ENCODE measurements at regions not wholly inside any gene's neighbourhood (a gene's known extent, or its start where the extent isn't known, plus 50 kb on each side); places are given as distances from the start of the nearest gene placed in this dataset.

DNA sequence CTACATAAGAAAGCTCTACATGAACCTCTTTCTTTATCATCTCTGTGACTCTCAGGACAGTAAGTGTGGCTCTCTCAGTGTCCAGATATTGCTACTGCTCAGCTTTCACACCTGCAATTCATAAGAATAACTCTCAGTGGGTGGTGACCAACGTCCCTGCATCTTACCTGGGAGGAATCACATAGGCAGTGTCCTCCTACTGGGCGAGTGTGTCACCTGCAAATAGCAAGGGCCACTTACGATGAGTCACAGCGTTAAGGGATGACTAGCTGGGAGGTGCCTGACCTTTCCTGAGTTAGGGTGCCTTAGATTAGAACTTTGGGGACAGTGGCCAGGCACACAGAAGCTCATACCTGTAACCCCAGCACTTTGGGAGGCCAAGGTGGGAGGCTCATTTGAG is 90.8 kb upstream of the C3orf80 start:
- Histone ChIP-seq H3K27me3 (replicated peaks in 2 of 5; ENCODE audit: control insufficient read depth in 4 of 5, insufficient read depth in 5 of 5, low read length in 4 of 5) (no peaks in the 10 kb centered on the region), H3K9me3 (ENCODE audit: control extremely low read depth in 1 of 5, control insufficient read depth in 4 of 5, insufficient read depth in 2 of 5, low read depth in 1 of 5, low read length in 4 of 5) (no peaks in the 10 kb centered on the region), H3K4me1 (ENCODE audit: control extremely low read depth in 1 of 4, control insufficient read depth in 4 of 4, insufficient read depth in 4 of 4, low read length in 3 of 4) (peaks cover 0 to 51% (median 32%) of the 10 kb centered on the region in 4 experiments), H3K27ac (ENCODE audit: insufficient read depth in 1 of 2, low read depth in 1 of 2, low read length in 2 of 2, poor library complexity in 1 of 2, severe bottlenecking in 2 of 2) (no peak overlapping the region), H3K36me3 (ENCODE audit: control insufficient read depth in 4 of 4, insufficient read depth in 4 of 4, low read length in 3 of 4) (no peaks in the 10 kb centered on the region), H3K4me3 (ENCODE audit: control insufficient read depth in 1 of 7, extremely low read depth in 1 of 7, insufficient read depth in 4 of 7, low read depth in 2 of 7, low read length in 6 of 7) (no peak overlapping the region)
- WGBS (ENCODE audit: insufficient coverage) = 98% methylated on average over 4 of the region's 4 CpGs
- peak in 1 of 3 donors; percentile 37 for DNase-seq
- ChIA-PET POLR2A (no interaction called here), CTCF (interaction anchor here (1.0 to 3.1 kb wide), 17 partner anchors 9 to 316 kb away, joined by 3 to 25 read pairs (median 4); no protein-coding TSS in a partner anchor)

DNA sequence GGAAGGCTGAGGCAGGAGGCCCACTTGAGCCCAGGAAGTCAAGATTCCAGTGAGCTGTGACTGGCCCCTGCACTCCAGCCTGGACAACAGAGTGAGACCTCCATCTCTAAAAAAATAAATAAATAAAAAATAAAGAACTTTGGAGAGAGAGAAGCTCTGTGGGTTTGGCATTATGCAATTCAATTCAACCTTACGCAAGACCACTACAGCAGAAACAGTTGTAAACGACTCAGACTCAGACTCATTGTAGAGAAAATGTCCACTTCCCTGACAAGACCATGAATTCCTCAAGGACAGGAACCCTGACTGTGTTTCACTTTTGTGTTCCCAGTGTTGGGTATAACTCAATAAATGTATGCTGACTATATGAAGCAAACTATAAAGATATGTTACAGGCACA is 90.3 kb upstream of the C3orf80 start:
- ChIA-PET CTCF (interaction anchor here (0.5 to 3.1 kb wide), 10 partner anchors 10 to 207 kb away, joined by 3 to 15 read pairs (median 6); no protein-coding TSS in a partner anchor), POLR2A (no interaction called here)
- 20% methylated on average over 2 of the region's 2 CpGs for WGBS (ENCODE audit: insufficient coverage)
- no peaks in the 10 kb centered on the region for H3K27me3 ChIP-seq (replicated peaks in 2 of 5; ENCODE audit: control insufficient read depth in 4 of 5, insufficient read depth in 5 of 5, low read length in 4 of 5)
- peak overlapping the region in 1 of 7 experiments; percentile 18 for H3K4me3 ChIP-seq (ENCODE audit: control insufficient read depth in 1 of 7, extremely low read depth in 1 of 7, insufficient read depth in 4 of 7, low read depth in 2 of 7, low read length in 6 of 7)
- H3K36me3 ChIP-seq (ENCODE audit: control insufficient read depth in 4 of 4, insufficient read depth in 4 of 4, low read length in 3 of 4) = no peaks in the 10 kb centered on the region
- DNase-seq = peak; percentile 54 to 85 (median 81)
- peaks cover 0 to 46% (median 28%) of the 10 kb centered on the region in 4 experiments for H3K4me1 ChIP-seq (ENCODE audit: control extremely low read depth in 1 of 4, control insufficient read depth in 4 of 4, insufficient read depth in 4 of 4, low read length in 3 of 4)
- no peaks in the 10 kb centered on the region for H3K9me3 ChIP-seq (ENCODE audit: control extremely low read depth in 1 of 5, control insufficient read depth in 4 of 5, insufficient read depth in 2 of 5, low read depth in 1 of 5, low read length in 4 of 5)
- H3K27ac ChIP-seq (ENCODE audit: insufficient read depth in 1 of 2, low read depth in 1 of 2, low read length in 2 of 2, poor library complexity in 1 of 2, severe bottlenecking in 2 of 2) = no peak overlapping the region

DNA sequence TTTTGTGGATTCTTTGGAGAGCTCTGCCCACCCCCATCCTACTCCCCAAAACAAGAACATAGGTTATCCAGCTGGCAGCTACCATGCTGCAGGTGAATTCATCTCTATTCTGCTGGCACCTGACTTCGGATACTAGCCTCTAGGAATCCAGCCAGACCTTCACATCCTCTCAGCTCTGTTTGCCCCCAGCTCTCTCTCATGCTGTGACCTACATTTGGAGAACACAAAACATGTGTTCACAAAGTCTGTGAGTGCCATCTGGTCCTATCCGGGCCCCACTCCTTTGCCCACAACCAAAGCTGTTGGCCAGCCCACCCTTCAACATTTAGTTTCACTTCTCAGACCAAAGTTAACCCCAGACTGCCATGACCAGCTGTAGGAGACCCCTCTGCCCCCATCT is 89.4 kb upstream of the C3orf80 start:
- H3K27ac ChIP-seq (ENCODE audit: insufficient read depth in 1 of 2, low read depth in 1 of 2, low read length in 2 of 2, poor library complexity in 1 of 2, severe bottlenecking in 2 of 2) = no peak overlapping the region
- H3K9me3 ChIP-seq (ENCODE audit: control extremely low read depth in 1 of 5, control insufficient read depth in 4 of 5, insufficient read depth in 2 of 5, low read depth in 1 of 5, low read length in 4 of 5) = no peaks in the 10 kb centered on the region
- no peak overlapping the region for H3K4me3 ChIP-seq (ENCODE audit: control insufficient read depth in 1 of 7, extremely low read depth in 1 of 7, insufficient read depth in 4 of 7, low read depth in 2 of 7, low read length in 6 of 7)
- DNase-seq = peak; percentile 9 to 78 (median 71)
- POLR2A ChIA-PET = no interaction called here
- no peaks in the 10 kb centered on the region for H3K36me3 ChIP-seq (ENCODE audit: control insufficient read depth in 4 of 4, insufficient read depth in 4 of 4, low read length in 3 of 4)
- CTCF ChIA-PET = interaction anchor here (1.1 to 3.1 kb wide), 6 partner anchors 27 to 147 kb away, joined by 3 to 11 read pairs (median 5); partner anchors contain the start of gene IL12A
- no peaks in the 10 kb centered on the region for H3K27me3 ChIP-seq (replicated peaks in 2 of 5; ENCODE audit: control insufficient read depth in 4 of 5, insufficient read depth in 5 of 5, low read length in 4 of 5)
- H3K4me1 ChIP-seq (ENCODE audit: control extremely low read depth in 1 of 4, control insufficient read depth in 4 of 4, insufficient read depth in 4 of 4, low read length in 3 of 4) = peaks cover 0 to 43% (median 27%) of the 10 kb centered on the region in 4 experiments
- WGBS (ENCODE audit: insufficient coverage) = 14% methylated on average over 2 of the region's 2 CpGs

DNA sequence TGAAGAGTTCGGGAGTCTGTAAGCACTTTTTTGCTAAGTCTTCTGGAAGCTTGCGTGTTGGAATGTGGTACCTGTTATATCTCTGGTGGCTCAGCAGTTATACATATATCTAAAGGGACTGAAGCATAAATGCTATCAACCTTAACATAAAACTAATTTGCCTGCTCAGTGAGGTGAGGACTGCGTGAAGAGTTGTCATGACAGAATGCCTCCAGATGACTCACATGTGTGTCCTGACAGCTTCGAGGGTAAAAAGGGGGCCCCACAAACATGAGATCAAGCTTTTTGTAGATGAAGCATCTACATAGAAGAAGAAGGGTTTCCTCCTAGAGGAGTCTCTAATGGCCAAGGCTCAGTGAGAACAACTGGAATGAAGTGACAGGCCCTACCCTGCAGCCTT is 88.8 kb upstream of the C3orf80 start:
- Histone ChIP-seq H3K9me3 (ENCODE audit: control extremely low read depth in 1 of 5, control insufficient read depth in 4 of 5, insufficient read depth in 2 of 5, low read depth in 1 of 5, low read length in 4 of 5) (no peaks in the 10 kb centered on the region), H3K4me1 (ENCODE audit: control extremely low read depth in 1 of 4, control insufficient read depth in 4 of 4, insufficient read depth in 4 of 4, low read length in 3 of 4) (peaks cover 0 to 43% (median 27%) of the 10 kb centered on the region in 4 experiments), H3K27ac (ENCODE audit: insufficient read depth in 1 of 2, low read depth in 1 of 2, low read length in 2 of 2, poor library complexity in 1 of 2, severe bottlenecking in 2 of 2) (no peak overlapping the region), H3K36me3 (ENCODE audit: control insufficient read depth in 4 of 4, insufficient read depth in 4 of 4, low read length in 3 of 4) (no peaks in the 10 kb centered on the region), H3K27me3 (replicated peaks in 2 of 5; ENCODE audit: control insufficient read depth in 4 of 5, insufficient read depth in 5 of 5, low read length in 4 of 5) (no peaks in the 10 kb centered on the region), H3K4me3 (ENCODE audit: control insufficient read depth in 1 of 7, extremely low read depth in 1 of 7, insufficient read depth in 4 of 7, low read depth in 2 of 7, low read length in 6 of 7) (no peak overlapping the region)
- ChIA-PET POLR2A (no interaction called here), CTCF (interaction anchor here (1.1 to 3.1 kb wide), 6 partner anchors 27 to 148 kb away, joined by 3 to 11 read pairs (median 5); partner anchors contain the start of gene IL12A)
- WGBS (ENCODE audit: insufficient coverage) = 83% methylated on average over 1 of the region's 4 CpGs
- peak in 2 of 3 donors; percentile 46 to 58 for DNase-seq

DNA sequence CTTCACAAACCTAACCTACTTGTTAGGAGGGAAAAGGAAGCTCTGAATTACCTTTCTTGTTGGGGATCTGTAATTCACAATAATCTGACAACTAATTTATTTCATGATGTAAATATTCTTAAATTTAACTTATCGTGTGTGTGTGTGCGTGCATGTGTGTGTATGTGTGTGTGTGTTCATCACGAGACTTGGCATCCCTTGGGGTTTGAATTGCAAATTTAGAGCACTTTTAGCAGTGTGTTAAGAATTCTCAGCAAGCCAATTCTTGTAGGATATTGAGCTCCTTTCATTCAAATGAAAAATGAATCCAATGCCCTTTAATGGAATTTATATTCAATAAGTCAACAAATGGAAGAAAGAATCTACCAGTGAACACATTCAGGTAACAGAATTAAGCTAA is 85.9 kb upstream of the C3orf80 start:
- Histone ChIP-seq H3K9me3 (ENCODE audit: control extremely low read depth in 1 of 5, control insufficient read depth in 4 of 5, insufficient read depth in 2 of 5, low read depth in 1 of 5, low read length in 4 of 5) (peaks cover 0 to 9% (median 0%) of the 10 kb centered on the region in 5 experiments), H3K27ac (ENCODE audit: insufficient read depth in 1 of 2, low read depth in 1 of 2, low read length in 2 of 2, poor library complexity in 1 of 2, severe bottlenecking in 2 of 2) (no peak overlapping the region), H3K36me3 (ENCODE audit: control insufficient read depth in 4 of 4, insufficient read depth in 4 of 4, low read length in 3 of 4) (no peaks in the 10 kb centered on the region), H3K4me1 (ENCODE audit: control extremely low read depth in 1 of 4, control insufficient read depth in 4 of 4, insufficient read depth in 4 of 4, low read length in 3 of 4) (peaks cover 0 to 36% (median 24%) of the 10 kb centered on the region in 4 experiments), H3K4me3 (ENCODE audit: control insufficient read depth in 1 of 7, extremely low read depth in 1 of 7, insufficient read depth in 4 of 7, low read depth in 2 of 7, low read length in 6 of 7) (no peak overlapping the region), H3K27me3 (replicated peaks in 2 of 5; ENCODE audit: control insufficient read depth in 4 of 5, insufficient read depth in 5 of 5, low read length in 4 of 5) (no peaks in the 10 kb centered on the region)
- no peak for DNase-seq
- CTCF ChIA-PET = interaction anchor here (0.7 to 2.6 kb wide), 4 partner anchors 13 to 255 kb away, joined by 3 to 10 read pairs (median 3); no protein-coding TSS in a partner anchor
- POLR2A ChIA-PET = no interaction called here
- WGBS (ENCODE audit: insufficient coverage) = no CpG with 5 or more reads among the region's 3 CpGs

DNA sequence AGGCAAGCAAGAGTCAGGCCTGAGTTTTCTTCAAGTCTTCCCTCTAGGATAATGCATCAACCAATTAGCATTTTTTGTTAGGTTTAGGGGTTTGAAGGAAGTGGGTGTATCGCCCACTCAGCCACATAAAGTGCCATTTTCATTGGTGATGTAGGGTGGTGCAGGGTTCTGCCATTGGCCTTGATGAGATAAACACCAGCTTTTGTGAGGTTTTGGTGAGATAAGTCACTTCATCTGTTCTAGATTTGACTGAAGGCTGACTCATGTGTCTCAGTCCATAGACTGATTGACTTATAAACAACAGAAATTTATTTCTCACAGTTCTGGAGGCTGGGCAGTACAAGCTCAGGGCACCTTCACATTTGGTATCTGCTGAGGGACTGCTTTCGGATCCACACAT is 84.5 kb upstream of the C3orf80 start:
- H3K27ac ChIP-seq (ENCODE audit: insufficient read depth in 1 of 2, low read depth in 1 of 2, low read length in 2 of 2, poor library complexity in 1 of 2, severe bottlenecking in 2 of 2) = no peak overlapping the region
- peak in 1 of 3 donors; percentile 16 for DNase-seq
- 100% methylated on average over 1 of the region's 2 CpGs for WGBS (ENCODE audit: insufficient coverage)
- CTCF ChIA-PET = interaction anchor here (2.6 kb wide), 1 partner anchor 109 kb away, joined by 10 read pairs; no protein-coding TSS in a partner anchor
- no peaks in the 10 kb centered on the region for H3K27me3 ChIP-seq (replicated peaks in 2 of 5; ENCODE audit: control insufficient read depth in 4 of 5, insufficient read depth in 5 of 5, low read length in 4 of 5)
- POLR2A ChIA-PET = no interaction called here
- H3K9me3 ChIP-seq (ENCODE audit: control extremely low read depth in 1 of 5, control insufficient read depth in 4 of 5, insufficient read depth in 2 of 5, low read depth in 1 of 5, low read length in 4 of 5) = peaks cover 0 to 9% (median 0%) of the 10 kb centered on the region in 5 experiments
- H3K36me3 ChIP-seq (ENCODE audit: control insufficient read depth in 4 of 4, insufficient read depth in 4 of 4, low read length in 3 of 4) = no peaks in the 10 kb centered on the region
- H3K4me3 ChIP-seq (ENCODE audit: control insufficient read depth in 1 of 7, extremely low read depth in 1 of 7, insufficient read depth in 4 of 7, low read depth in 2 of 7, low read length in 6 of 7) = no peak overlapping the region
- H3K4me1 ChIP-seq (ENCODE audit: control extremely low read depth in 1 of 4, control insufficient read depth in 4 of 4, insufficient read depth in 4 of 4, low read length in 3 of 4) = peaks cover 0 to 22% (median 12%) of the 10 kb centered on the region in 4 experiments

DNA sequence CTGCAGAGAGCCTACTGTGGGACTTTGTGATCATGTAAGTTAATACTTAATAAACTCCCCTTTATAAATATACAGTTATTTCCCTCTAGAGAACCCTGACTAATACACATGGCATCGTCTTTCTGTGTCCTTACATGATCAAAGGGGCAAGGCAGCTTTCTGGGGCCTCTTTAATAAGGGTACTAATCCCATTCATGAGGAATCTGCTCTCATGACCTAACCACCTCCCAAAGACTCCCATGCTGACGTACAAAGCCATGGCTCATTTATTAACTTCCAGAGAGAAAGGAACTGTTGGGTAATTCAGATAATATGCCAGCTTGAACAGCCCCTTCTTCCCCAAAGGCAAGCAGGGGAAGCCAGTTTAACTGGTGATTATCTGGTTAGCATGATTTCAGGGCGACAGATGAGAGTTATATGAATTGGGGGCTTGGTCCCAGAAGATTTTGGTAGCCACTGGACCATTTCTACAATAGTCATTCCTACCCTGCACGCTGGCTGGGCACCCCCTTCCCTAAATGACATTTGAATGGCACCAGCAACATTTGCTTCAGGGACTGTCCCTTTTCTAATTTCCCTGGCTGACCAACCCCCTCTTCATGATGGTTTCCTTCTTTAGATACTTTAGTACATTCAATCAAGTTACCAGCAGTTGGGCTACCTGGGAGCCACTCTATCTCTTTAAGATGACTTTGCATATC is 83.6 kb upstream of the C3orf80 start:
- CTCF ChIA-PET = interaction anchor here (0.6 to 0.9 kb wide), 2 partner anchors 9 to 27 kb away, joined by 3 read pairs; no protein-coding TSS in a partner anchor
- WGBS (ENCODE audit: insufficient coverage) = 100% methylated on average over 3 of the region's 4 CpGs
- Histone ChIP-seq H3K36me3 (ENCODE audit: control insufficient read depth in 4 of 4, insufficient read depth in 4 of 4, low read length in 3 of 4) (no peaks in the 10 kb centered on the region), H3K4me3 (ENCODE audit: control insufficient read depth in 1 of 7, extremely low read depth in 1 of 7, insufficient read depth in 4 of 7, low read depth in 2 of 7, low read length in 6 of 7) (no peak overlapping the region), H3K4me1 (ENCODE audit: control extremely low read depth in 1 of 4, control insufficient read depth in 4 of 4, insufficient read depth in 4 of 4, low read length in 3 of 4) (peaks cover 0 to 14% (median 4%) of the 10 kb centered on the region in 4 experiments), H3K9me3 (ENCODE audit: control extremely low read depth in 1 of 5, control insufficient read depth in 4 of 5, insufficient read depth in 2 of 5, low read depth in 1 of 5, low read length in 4 of 5) (peaks cover 0 to 9% (median 0%) of the 10 kb centered on the region in 5 experiments), H3K27me3 (replicated peaks in 2 of 5; ENCODE audit: control insufficient read depth in 4 of 5, insufficient read depth in 5 of 5, low read length in 4 of 5) (no peaks in the 10 kb centered on the region), H3K27ac (ENCODE audit: insufficient read depth in 1 of 2, low read depth in 1 of 2, low read length in 2 of 2, poor library complexity in 1 of 2, severe bottlenecking in 2 of 2) (no peak overlapping the region)
- POLR2A ChIA-PET = interaction anchor here (1.1 kb wide), 1 partner anchor 22 kb away, joined by 3 read pairs; no protein-coding TSS in a partner anchor
- DNase-seq = no peak

Measured in common myeloid progenitor, CD34-positive (primary cell).